AG09309 (cell line): ENCODE measurements at regions not wholly inside any gene's neighbourhood (a gene's known extent, or its start where the extent isn't known, plus 50 kb on each side); places are given as distances from the start of the nearest gene placed in this dataset.
"Not testable (repeated sequence)": the region's sequence is repeated elsewhere in the genome, so short reads cannot be mapped to it uniquely, and the experiment has no call there.

Experiments used
- DNase-seq: peaks from one replicate; pipeline ENCODE4 v3.0.0-alpha.2; 2010; ENCODE audit warnings: low read depth
- H3K4me3 ChIP-seq: 2 replicates; pipeline ENCODE4 v1.5.1; 2011; ENCODE audit warnings: mild to moderate bottlenecking, low read depth, low read length, moderate library complexity; ENCODE audit not compliant: control insufficient read depth
- CTCF ChIP-seq: IDR thresholded peaks from 2 replicates; pipeline ENCODE4 v1.5.1; 2011; ENCODE audit warnings: mild to moderate bottlenecking, low read depth, low read length, inconsistent platforms; ENCODE audit not compliant: insufficient read depth, control insufficient read depth; ENCODE audit errors: missing control alignments

- DNase-seq: no peak
- no peak for TF ChIP-seq CTCF
- H3K4me3 ChIP-seq: no peak overlapping the region
Observed at GRCh38 chr20:5484346-5484745, 126.5 kb downstream of the GPCPD1 start.

- H3K4me3 ChIP-seq: no peak overlapping the region
- DNase-seq: no peak
- TF ChIP-seq CTCF: no peak
Observed at GRCh38 chr20:5482791-5483190, 128.0 kb downstream of the GPCPD1 start.

GRCh38 chr20:5481872-5482271 lies 128.9 kb downstream of the GPCPD1 start:
- no peak for DNase-seq
- H3K4me3 ChIP-seq: no peak overlapping the region
- no peak for TF ChIP-seq CTCF

GRCh38 chr20:5480824-5481600 lies 129.8 kb downstream of the GPCPD1 start:
- no peak for TF ChIP-seq CTCF
- DNase-seq: no peak
- no peak overlapping the region for H3K4me3 ChIP-seq

GRCh38 chr20:5474646-5475550 lies 135.9 kb downstream of the GPCPD1 start:
- DNase-seq: no peak
- H3K4me3 ChIP-seq: no peak overlapping the region
- no peak for TF ChIP-seq CTCF

- not testable (repeated sequence) for DNase-seq, H3K4me3 ChIP-seq
Observed at GRCh38 chr20:5471866-5472265, 138.9 kb downstream of the GPCPD1 start.

- DNase-seq: no peak
- TF ChIP-seq CTCF: no peak
Observed at GRCh38 chr20:5471368-5471767, 139.4 kb downstream of the GPCPD1 start.

More at GRCh38 chr20:5471368-5471767, 139.4 kb downstream of the GPCPD1 start:
- H3K4me3 ChIP-seq: no peak overlapping the region; the same call in 1 of the 2 replicates
